Left lung (tissue), 4 donors: ENCODE measurements at regions not wholly inside any gene's neighbourhood (a gene's known extent, or its start where the extent isn't known, plus 50 kb on each side); places are given as distances from the start of the nearest gene placed in this dataset.
A peak's percentile ranks its signal among the peaks of the same experiment; 100 is the strongest.

Experiments used
- ATAC-seq: fragments of 200-7000 bp; cut with Tn5 transposase; one replicate; pipeline ENCODE4 v1.9.1; 2020; ENCODE audit warnings: moderate library complexity
- DNase-seq, 4 donors: peaks; one replicate each; pipeline ENCODE4 v3.0.0-alpha.2; 2013 to 2020
- H3K27ac ChIP-seq, 2 donors: fragments of 200-600 bp; sonication (generic) in 1 of 2; one replicate each; pipeline versions ENCODE4 v1.5.0 to v1.8.0; 2020 to 2021
- H3K27me3 ChIP-seq, 2 donors: fragments of 200-600 bp; sonication (generic) in 1 of 2; one replicate each; pipeline versions ENCODE4 v1.5.0 to v1.8.0; 2020 to 2021
- H3K36me3 ChIP-seq, 2 donors: fragments of 200-600 bp; sonication (generic) in 1 of 2; one replicate each; pipeline versions ENCODE4 v1.5.0 to v1.8.0; 2020 to 2021
- H3K4me1 ChIP-seq, 2 donors: fragments of 200-600 bp; one replicate each; pipeline ENCODE4 v1.8.0; 2021
- H3K4me3 ChIP-seq, 2 donors: fragments of 200-600 bp; sonication (generic) in 1 of 2; one replicate each; pipeline versions ENCODE4 v1.5.0 to v1.8.0; 2020 to 2021; ENCODE audit warnings: mild to moderate bottlenecking in 1 of 2
- H3K9me3 ChIP-seq, 2 donors: fragments of 200-600 bp; sonication (generic) in 1 of 2; one replicate each; pipeline versions ENCODE4 v1.5.0 to v1.8.0; 2020 to 2021
- CTCF ChIP-seq, 2 donors: fragments of 200-600 bp; sonication (generic) in 1 of 2; IDR thresholded peaks; one replicate each; pipeline versions ENCODE4 v1.5.0 to v1.8.0; 2021; ENCODE audit warnings: antibody characterized with exemption in 2 of 2
- intact Hi-C, 2 donors: fragments of 100-400 bp; cut with DNase I; formaldehyde crosslinking; loops; one replicate each; pipeline versions ENCODE4 v1.11.2 to v1.14.2; 2022
- donor health status: DM: no; HTN: yes; CAD: no.
- donor health status: DM: no; HTN: no; CAD: no.

DNA sequence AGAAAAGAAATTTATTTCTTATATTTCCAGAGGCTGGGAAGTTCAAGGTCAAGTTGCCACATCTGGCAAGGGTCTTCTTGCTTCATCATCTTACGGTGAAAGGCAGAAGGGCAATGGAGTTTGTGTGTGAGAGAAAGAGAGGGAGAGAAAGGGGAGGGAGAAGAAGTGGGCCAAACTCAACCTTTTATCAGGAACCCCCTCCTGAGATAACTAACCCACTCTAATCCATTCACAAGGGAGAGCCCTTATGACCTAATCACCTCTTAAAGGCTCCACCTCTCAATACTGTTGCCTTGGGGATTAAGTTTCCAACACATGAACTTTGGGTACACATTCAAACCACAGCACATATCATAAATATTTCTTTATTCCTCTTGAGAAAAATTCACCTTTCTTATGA lies 203.3 kb upstream of the FAM241A start:
- no peak overlapping the region for H3K4me3 ChIP-seq
- no peak overlapping the region for H3K27ac ChIP-seq
- H3K36me3 ChIP-seq = no peaks in the 10 kb centered on the region
- no peak for DNase-seq
- TF ChIP-seq CTCF (IDR thresholded peaks at IDR 0.05) = no peak
- no peaks in the 10 kb centered on the region for H3K9me3 ChIP-seq
- H3K27me3 ChIP-seq = no peaks in the 10 kb centered on the region
- H3K4me1 ChIP-seq = no peaks in the 10 kb centered on the region
- ATAC-seq = no peak
- intact Hi-C loops = no loop called here

- Histone ChIP-seq H3K27ac (no peak overlapping the region), H3K4me1 (no peaks in the 10 kb centered on the region), H3K36me3 (no peaks in the 10 kb centered on the region), H3K9me3 (no peaks in the 10 kb centered on the region), H3K27me3 (no peaks in the 10 kb centered on the region), H3K4me3 (no peak overlapping the region)
- ATAC-seq (peak; percentile 80), DNase-seq (peak in 3 of 4 donors; percentile 4 to 39 (median 33))
- TF ChIP-seq CTCF (IDR thresholded peaks at IDR 0.05) = peak in 1 of 2 donors; percentile 30
- intact Hi-C loops = no loop called here
These were observed 201.5 kb upstream of the FAM241A start for GRCh38 chr4:111943796-111944203.

DNA sequence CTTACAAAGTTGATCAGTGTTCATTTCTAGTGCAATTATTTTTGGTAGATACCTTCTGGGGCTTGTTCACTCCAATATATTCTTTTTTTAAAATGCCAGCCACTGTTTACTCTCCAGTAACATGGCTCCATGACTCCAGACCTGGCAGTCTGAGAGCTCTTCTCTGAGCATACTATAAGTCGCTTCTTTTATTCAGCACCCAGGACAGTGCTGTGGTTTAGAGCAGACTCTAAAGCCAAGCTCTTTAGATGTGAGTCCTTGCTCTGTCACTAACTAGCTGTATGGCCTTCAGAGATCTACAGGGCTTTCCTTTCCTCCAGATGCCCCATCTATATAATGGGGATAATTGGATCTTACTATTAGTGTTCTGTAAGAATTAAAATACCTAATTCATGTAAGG lies 200.2 kb upstream of the FAM241A start:
- no peaks in the 10 kb centered on the region for H3K36me3 ChIP-seq

GRCh38 chr4:111946800-111947199 lies 198.5 kb upstream of the FAM241A start:
- no peak for DNase-seq
- H3K4me3 ChIP-seq = no peak overlapping the region
- no peaks in the 10 kb centered on the region for H3K9me3 ChIP-seq
- no peak for ATAC-seq
- H3K36me3 ChIP-seq = no peaks in the 10 kb centered on the region
- no peaks in the 10 kb centered on the region for H3K27me3 ChIP-seq
- H3K27ac ChIP-seq = no peak overlapping the region
- H3K4me1 ChIP-seq = no peaks in the 10 kb centered on the region
- TF ChIP-seq CTCF (IDR thresholded peaks at IDR 0.05) = no peak
- intact Hi-C loops = no loop called here

More for the DNA sequence above, 200.2 kb upstream of the FAM241A start:
- no peak overlapping the region for H3K4me3 ChIP-seq
- no peaks in the 10 kb centered on the region for H3K27me3 ChIP-seq
- no peak for ATAC-seq
- H3K4me1 ChIP-seq = no peaks in the 10 kb centered on the region
- no peaks in the 10 kb centered on the region for H3K9me3 ChIP-seq
- no peak for TF ChIP-seq CTCF (IDR thresholded peaks at IDR 0.05)
- DNase-seq = no peak
- H3K27ac ChIP-seq = no peak overlapping the region
- intact Hi-C loops = no loop called here

GRCh38 chr4:111952688-111953087 lies 192.6 kb upstream of the FAM241A start:
- Histone ChIP-seq H3K27me3 (no peaks in the 10 kb centered on the region), H3K27ac (no peak overlapping the region)

More at GRCh38 chr4:111952688-111953087, 192.6 kb upstream of the FAM241A start:
- Histone ChIP-seq H3K9me3 (no peaks in the 10 kb centered on the region), H3K4me3 (no peak overlapping the region), H3K4me1 (no peaks in the 10 kb centered on the region), H3K36me3 (no peaks in the 10 kb centered on the region)
- no peak for DNase-seq
- no peak for ATAC-seq
- intact Hi-C loops = no loop called here
- TF ChIP-seq CTCF (IDR thresholded peaks at IDR 0.05) = no peak
